Heart right ventricle (tissue), 16 donors: ENCODE measurements at regions not wholly inside any gene's neighbourhood (a gene's known extent, or its start where the extent isn't known, plus 50 kb on each side); places are given as distances from the start of the nearest gene placed in this dataset.

Experiments
- ATAC-seq, 8 donors: fragments of 200-7000 bp; cut with Tn5 transposase; one replicate each; pipeline ENCODE4 v1.9.1; 2020; ENCODE audit warnings: mild to moderate bottlenecking in 8 of 8, moderate library complexity in 8 of 8, moderate number of reproducible peaks in 1 of 8
- DNase-seq, 2 donors: peaks; one replicate each; pipeline ENCODE4 v3.0.0-alpha.2; 2020
- H3K27ac ChIP-seq, 10 donors: fragments of 200-600 bp; sonication (generic) in 2 of 10; one replicate each; pipeline versions ENCODE4 v1.5.0 to v1.8.0; 2020 to 2022; ENCODE audit warnings: mild to moderate bottlenecking in 3 of 10
- H3K27me3 ChIP-seq, 7 donors: fragments of 200-600 bp; one replicate each; pipeline ENCODE4 v1.8.0; 2021 to 2022; ENCODE audit warnings: mild to moderate bottlenecking in 2 of 7
- H3K36me3 ChIP-seq, 9 donors: fragments of 200-600 bp; sonication (generic) in 1 of 9; one replicate each; pipeline versions ENCODE4 v1.5.0 to v1.8.0; 2020 to 2022; ENCODE audit warnings: mild to moderate bottlenecking in 2 of 9
- H3K4me1 ChIP-seq, 9 donors: fragments of 200-600 bp; sonication (generic) in 1 of 9; one replicate each; pipeline versions ENCODE4 v1.5.0 to v1.8.0; 2020 to 2022; ENCODE audit warnings: mild to moderate bottlenecking in 4 of 9
- H3K4me3 ChIP-seq, 10 donors: fragments of 200-600 bp; sonication (generic) in 2 of 10; one replicate each; pipeline versions ENCODE4 v1.5.0 to v1.8.0; 2020 to 2022; ENCODE audit warnings: mild to moderate bottlenecking in 7 of 10, moderate library complexity in 2 of 10
- H3K9me3 ChIP-seq, 11 donors: fragments of 200-600 bp in 10 of 11; sonication (generic) in 2 of 11; one replicate each; pipeline versions ENCODE4 v1.5.0 to v1.8.0; 2013 to 2022; ENCODE audit warnings: mild to moderate bottlenecking in 2 of 11, control low read depth in 1 of 11, moderate library complexity in 1 of 11
- WGBS, 2 donors: extraction: QIAGEN DNeasy Blood & Tissue Kit; methylation state at CpG; one replicate each; pipeline ENCODE4 v1.1.7; 2013; ENCODE audit warnings: inconsistent platforms in 1 of 2; 5-methylcytosine and 5-hydroxymethylcytosine counted together
- intact Hi-C, 10 donors: fragments of 100-400 bp; cut with DNase I; formaldehyde crosslinking; loops; one replicate each; pipeline versions ENCODE4 v1.11.1 to v1.14.2; 2022
- TF ChIP-seq, protein P1 (sequence below), 9 donors: fragments of 200-600 bp; sonication (generic) in 2 of 9; IDR thresholded peaks; one replicate each; pipeline versions ENCODE4 v1.5.0 to v1.8.0; 2021 to 2022; ENCODE audit warnings: antibody characterized with exemption in 9 of 9, mild to moderate bottlenecking in 5 of 9, moderate library complexity in 1 of 9
- donor health status: Arrhythmogenic right ventricular cardiomyopathy.
- donor health status: ischemic (EF 13 %, LVEDD 7.1; RV severe dilation, severe dysfunction).
- donor health status: healthy with polysubstance abuse.
- donor health status: DM: no; HTN: yes; CAD: no.
- donor health status: DM: no; HTN: no; CAD: no.
- donor health status: ischemic (EF 25% LVEDD 6.9; RV normal size, moderate dysfunction).
- donor health status: ischemic (EF 25% LVEDD 5.7; RV mildly dilated, moderate dysfunction).
- donor health status: healthy.
- donor health status: DM: yes; HTN: yes; CAD: no.
- donor health status: Ischemic cardiomyopathy.
- donor health status: ischemic (EF 35%, LVEDD 5.7; RV mildly dilated, moderate dysfunction).
- donor health status: nonischemic (EF 11% LVEDD 7.7; RV severe dilation, severe dysfunction).
- donor health status: DM: yes; HTN: yes; CAD: no.
- donor health status: PGD.
- donor health status: ischemic (EF 29% LVEDD 5.4; RV normal size, mild dysfunction).
- donor health status: nonischemic (EF 23%, LVEDD 6.1; RV moderate dilation, normal function).

DNA sequence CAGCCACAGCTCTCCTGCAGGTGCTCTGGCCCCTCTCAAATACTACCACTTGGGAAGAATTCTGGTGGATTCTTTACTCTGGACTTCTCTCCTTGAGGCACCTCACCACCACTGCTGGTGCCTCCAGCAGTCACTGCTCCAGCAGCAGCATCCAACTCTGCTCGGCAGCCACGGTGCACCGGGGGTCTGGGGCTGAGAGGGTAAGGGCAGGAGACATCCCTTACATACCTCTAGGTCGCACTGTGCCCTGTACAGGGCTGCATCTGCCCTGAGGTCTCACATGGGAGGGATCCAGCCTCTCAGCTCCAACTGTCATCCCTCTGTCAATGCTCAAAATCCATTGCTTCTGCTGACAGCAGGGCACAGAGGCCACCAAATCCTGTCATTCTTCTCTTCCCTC, 588.2 kb downstream of the CDK5RAP2 start:
- Histone ChIP-seq H3K4me3 (no peak overlapping the region), H3K27ac (no peak overlapping the region), H3K36me3 (no peaks in the 10 kb centered on the region), H3K4me1 (no peaks in the 10 kb centered on the region), H3K9me3 (no peaks in the 10 kb centered on the region), H3K27me3 (peaks cover 0 to 16% (median 8%) of the 10 kb centered on the region in 7 donors)
- WGBS, 2 donors: 71 to 76% methylated on average over 4 of the region's 4 CpGs
- intact Hi-C loops: no loop called here
- no peak for ATAC-seq
- TF ChIP-seq, protein P1, sequence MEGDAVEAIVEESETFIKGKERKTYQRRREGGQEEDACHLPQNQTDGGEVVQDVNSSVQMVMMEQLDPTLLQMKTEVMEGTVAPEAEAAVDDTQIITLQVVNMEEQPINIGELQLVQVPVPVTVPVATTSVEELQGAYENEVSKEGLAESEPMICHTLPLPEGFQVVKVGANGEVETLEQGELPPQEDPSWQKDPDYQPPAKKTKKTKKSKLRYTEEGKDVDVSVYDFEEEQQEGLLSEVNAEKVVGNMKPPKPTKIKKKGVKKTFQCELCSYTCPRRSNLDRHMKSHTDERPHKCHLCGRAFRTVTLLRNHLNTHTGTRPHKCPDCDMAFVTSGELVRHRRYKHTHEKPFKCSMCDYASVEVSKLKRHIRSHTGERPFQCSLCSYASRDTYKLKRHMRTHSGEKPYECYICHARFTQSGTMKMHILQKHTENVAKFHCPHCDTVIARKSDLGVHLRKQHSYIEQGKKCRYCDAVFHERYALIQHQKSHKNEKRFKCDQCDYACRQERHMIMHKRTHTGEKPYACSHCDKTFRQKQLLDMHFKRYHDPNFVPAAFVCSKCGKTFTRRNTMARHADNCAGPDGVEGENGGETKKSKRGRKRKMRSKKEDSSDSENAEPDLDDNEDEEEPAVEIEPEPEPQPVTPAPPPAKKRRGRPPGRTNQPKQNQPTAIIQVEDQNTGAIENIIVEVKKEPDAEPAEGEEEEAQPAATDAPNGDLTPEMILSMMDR (IDR thresholded peaks at IDR 0.05): no peak
- no peak for DNase-seq

DNA sequence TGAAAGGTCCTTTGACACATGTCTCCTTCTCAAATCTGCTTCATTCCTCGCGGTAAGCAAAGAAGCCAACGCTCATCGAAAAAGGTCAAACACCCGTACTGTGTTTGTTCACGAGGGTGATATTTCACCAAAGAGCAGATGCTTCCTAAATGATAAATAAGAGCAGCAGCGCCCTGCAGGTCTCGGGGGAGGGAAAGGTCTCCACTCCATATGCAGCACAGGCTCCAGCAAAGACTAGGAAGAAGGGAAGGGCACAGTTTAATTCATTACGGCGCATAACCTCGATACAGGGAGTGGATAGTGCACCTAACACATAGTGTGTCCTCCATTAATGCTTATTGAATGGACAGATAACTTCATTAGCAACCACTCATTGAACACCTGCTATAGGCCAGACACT, 593.3 kb downstream of the CDK5RAP2 start:
- H3K4me3 ChIP-seq: no peak overlapping the region
- H3K9me3 ChIP-seq: no peaks in the 10 kb centered on the region
- H3K27me3 ChIP-seq: peaks cover 0 to 30% (median 0%) of the 10 kb centered on the region in 7 donors
- DNase-seq (no peak), ATAC-seq (no peak)
- H3K4me1 ChIP-seq: no peaks in the 10 kb centered on the region
- TF ChIP-seq, protein P1 (IDR thresholded peaks at IDR 0.05): no peak
- intact Hi-C loops: no loop called here
- 73 to 84% methylated on average over 11 of the region's 11 CpGs for WGBS, 2 donors
- no peak overlapping the region for H3K27ac ChIP-seq
- no peaks in the 10 kb centered on the region for H3K36me3 ChIP-seq

DNA sequence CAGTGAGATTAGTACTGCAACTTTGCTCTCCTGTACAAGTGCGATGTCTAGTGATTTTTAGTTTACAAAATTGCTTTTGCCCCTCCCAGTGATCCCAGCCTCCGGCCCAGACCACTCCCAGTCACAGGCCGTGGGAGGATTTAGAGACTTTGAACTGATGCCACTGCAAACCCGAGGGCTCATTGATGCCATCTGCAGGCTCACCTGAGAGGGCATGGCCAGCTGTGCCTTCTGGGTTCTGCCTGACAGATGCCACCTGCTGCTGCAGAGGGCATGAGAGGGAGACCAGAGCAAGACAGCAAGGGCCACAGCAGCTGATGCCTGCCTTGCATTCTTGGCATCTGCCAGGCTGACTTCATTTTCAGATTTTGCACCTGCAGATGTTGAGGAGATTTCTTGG, 593.8 kb downstream of the CDK5RAP2 start:
- no peaks in the 10 kb centered on the region for H3K36me3 ChIP-seq
- TF ChIP-seq, protein P1 (IDR thresholded peaks at IDR 0.05): no peak
- H3K27me3 ChIP-seq: peaks cover 0 to 34% (median 0%) of the 10 kb centered on the region in 7 donors
- no peak for DNase-seq
- WGBS, 2 donors: 49 to 55% methylated on average over 4 of the region's 4 CpGs
- no peak overlapping the region for H3K27ac ChIP-seq
- H3K4me3 ChIP-seq: no peak overlapping the region
- H3K9me3 ChIP-seq: no peaks in the 10 kb centered on the region
- no peaks in the 10 kb centered on the region for H3K4me1 ChIP-seq
- no peak for ATAC-seq
- intact Hi-C loops: no loop called here

DNA sequence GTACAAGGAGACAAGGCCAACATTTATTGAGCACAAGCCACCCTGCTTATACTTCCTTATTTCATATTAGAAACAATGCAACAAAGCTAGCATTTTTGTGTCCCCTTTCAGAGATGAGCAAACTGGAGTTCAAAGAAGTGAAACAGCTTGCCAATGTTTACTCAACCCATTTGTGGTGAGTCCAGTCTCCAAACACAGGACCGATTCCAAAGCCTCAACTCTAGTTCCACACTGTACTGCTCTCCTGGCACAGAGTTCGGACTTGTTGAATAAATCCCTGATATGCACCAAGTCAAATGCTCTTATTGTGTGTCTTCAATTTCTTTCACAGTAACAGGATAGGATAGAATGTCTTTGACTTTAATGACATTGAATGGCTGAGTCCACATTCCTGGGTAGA, 604.8 kb upstream of the BRINP1 start:
- Histone ChIP-seq H3K36me3 (no peaks in the 10 kb centered on the region), H3K27me3 (peaks cover 0 to 4% (median 0%) of the 10 kb centered on the region in 7 donors), H3K9me3 (no peaks in the 10 kb centered on the region), H3K4me1 (peaks cover 0 to 2% (median 0%) of the 10 kb centered on the region in 9 donors), H3K27ac (no peak overlapping the region), H3K4me3 (no peak overlapping the region)
- DNase-seq: no peak
- TF ChIP-seq, protein P1 (IDR thresholded peaks at IDR 0.05): no peak
- WGBS, 2 donors: 72 to 81% methylated on average over 2 of the region's 2 CpGs
- ATAC-seq: no peak
- intact Hi-C loops: loop anchor here in 2 of 10 donors (5.0 to 10.0 kb wide), 2 partner anchors 373 to 419 kb away; no protein-coding TSS in a partner anchor
